RCC 7860 (cell line): ENCODE measurements at regions not wholly inside any gene's neighbourhood (a gene's known extent, or its start where the extent isn't known, plus 50 kb on each side); places are given as distances from the start of the nearest gene placed in this dataset.

ENCODE experiments used
- DNase-seq: peaks from one replicate; pipeline ENCODE4 v3.0.0-alpha.2; 2015; ENCODE audit warnings: low spot score
- FAIRE-seq: peaks from 2 replicates; lab custom pipeline; 2012; peaks lifted over from hg19 to GRCh38; lab: Jason Lieb, UNC

GRCh38 chr4:23674694-23675093, 215.2 kb downstream of the PPARGC1A start:
- DNase-seq (no peak), FAIRE-seq (no peak)

DNA sequence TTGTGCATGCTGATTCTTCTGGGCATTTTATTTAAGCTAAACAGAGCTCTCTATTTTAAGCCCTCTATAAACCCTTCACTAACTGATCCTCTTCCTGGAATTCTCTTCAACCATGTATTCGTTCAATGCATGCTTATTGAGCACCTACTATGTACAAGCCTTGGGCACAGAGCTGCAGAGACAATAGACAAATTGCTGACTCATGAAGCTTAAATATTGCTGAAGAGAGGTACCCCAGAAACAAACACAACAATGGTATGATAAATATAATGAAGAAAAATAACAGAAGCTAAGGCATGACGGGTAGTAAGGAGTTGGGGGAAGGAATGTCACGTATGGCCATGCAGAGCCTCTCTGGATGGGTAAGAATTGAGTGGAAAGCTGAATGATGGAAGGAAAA, 222.2 kb downstream of the PPARGC1A start:
- FAIRE-seq (no peak), DNase-seq (no peak)

DNA sequence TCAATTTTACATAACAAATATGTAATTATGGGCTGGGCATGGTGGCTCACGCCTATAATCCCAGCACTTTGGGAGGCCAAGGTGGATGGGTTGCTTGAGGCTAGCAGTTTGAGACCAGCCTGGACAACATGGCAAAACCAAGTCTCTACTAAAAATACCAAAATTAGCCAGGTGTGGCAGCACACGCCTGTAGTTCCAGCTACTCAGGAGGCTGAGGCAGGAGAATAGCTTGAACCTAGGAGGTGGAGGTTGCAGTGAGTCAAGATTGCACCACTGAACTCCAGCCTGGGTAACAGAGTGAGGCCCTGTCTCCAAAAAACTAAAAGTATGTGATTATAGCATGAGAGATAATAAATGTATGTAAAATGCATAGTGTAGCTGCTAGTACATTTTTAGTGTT, 229.0 kb downstream of the PPARGC1A start:
- DNase-seq (no peak), FAIRE-seq (no peak)

DNA sequence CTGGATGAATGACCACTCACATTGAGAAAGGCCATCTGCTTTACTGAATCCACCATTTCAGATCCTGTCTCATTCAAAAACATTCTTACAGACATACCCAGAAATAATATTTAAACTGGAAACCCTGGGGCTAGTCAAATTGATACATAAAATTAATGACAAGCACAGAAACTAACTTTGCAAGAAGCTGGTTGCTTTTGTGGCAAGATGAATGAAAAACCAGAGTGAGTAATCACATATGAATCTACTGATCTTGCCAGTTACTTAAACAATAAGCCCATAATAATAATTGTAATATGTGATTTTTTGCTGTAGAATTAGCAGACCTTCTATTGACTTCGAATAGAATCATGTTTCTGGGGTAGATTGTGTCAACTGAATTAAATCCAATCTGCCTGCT, 235.1 kb downstream of the PPARGC1A start:
- FAIRE-seq (peak; percentile 52), DNase-seq (no peak)

GRCh38 chr4:23648854-23649596, 240.8 kb downstream of the PPARGC1A start:
- no peak for FAIRE-seq
- no peak for DNase-seq

DNA sequence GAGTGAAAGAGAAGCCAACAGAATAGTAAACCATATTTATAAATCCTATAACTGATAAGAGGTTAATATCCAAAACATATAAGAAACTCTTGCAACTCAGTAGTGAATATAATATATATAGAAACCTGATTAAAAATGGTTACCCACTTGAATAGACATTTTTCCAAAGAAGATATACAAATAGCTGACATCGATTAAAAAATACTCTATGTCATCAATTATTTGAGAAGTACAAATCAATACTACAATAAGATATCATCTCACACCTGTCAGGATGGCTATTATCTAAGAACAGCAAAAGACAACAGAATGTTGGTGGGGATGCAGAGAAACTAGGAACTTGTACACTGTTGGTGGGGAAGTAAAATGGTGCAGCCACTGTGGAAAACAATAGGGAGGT, 254.4 kb downstream of the PPARGC1A start:
- no peak for FAIRE-seq
- DNase-seq = no peak

DNA sequence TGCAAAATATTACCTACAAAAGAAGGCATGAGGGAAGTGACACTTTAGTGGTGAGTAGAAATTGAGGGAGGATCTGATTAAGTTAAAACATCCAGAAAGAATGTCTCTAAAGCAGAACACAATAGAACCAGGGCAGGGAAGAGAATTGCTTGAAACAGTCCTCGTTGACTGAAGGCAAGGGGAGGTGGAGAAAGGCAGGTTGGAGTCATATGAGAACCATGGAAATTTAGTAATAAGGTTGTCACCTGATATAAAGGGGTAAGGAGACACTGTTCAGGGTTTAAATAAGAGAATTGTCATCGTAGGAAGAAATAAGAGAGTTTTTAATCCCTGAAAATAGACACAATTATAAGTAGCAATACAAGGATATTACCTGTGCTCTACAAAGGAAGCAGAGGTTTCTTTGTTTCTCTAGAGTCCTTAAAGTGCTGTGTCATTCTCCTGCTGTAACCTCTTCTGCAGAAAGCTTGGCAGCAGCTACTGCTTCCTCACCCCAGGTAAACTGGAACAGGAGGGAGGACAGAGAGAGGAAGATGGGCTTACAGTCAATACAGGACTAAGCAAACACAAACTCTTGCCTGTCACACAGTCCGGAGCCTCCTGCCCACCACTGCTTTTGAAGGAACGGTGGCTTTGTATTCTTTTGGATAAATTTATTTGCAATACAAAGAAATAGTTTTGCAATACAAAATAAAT, 258.4 kb downstream of the PPARGC1A start:
- no peak for DNase-seq
- no peak for FAIRE-seq

- DNase-seq (no peak), FAIRE-seq (no peak)
These were observed 259.7 kb downstream of the PPARGC1A start for GRCh38 chr4:23630110-23630509.

- no peak for FAIRE-seq
- no peak for DNase-seq
These were observed 260.4 kb downstream of the PPARGC1A start for GRCh38 chr4:23629421-23629820.

GRCh38 chr4:23614284-23614892, 275.5 kb downstream of the PPARGC1A start:
- DNase-seq = peak; percentile 41
- no peak for FAIRE-seq

DNA sequence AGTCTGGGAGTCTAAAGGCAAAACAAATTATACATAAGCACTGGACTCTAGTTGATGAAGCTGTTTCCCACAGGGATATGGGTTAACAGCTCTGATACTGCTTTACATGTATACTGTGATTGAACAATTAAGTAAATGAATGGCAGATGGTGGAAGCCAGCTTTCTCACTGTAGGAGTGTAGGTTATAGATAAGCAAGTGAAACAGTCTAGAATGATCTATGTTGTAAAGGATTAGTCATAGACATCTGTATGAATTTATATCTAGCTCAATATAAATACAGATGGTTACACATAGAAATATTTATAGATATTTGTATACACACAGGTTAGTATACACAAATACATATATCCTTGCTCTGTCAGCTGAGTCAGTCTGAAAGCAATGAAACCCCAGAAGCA, 276.1 kb downstream of the PPARGC1A start:
- DNase-seq = no peak
- no peak for FAIRE-seq

- no peak for FAIRE-seq
- DNase-seq = no peak
These were observed 287.1 kb downstream of the PPARGC1A start for GRCh38 chr4:23602720-23603119.

- DNase-seq (no peak), FAIRE-seq (no peak)
These were observed 295.7 kb downstream of the PPARGC1A start for GRCh38 chr4:23594125-23594524.

DNA sequence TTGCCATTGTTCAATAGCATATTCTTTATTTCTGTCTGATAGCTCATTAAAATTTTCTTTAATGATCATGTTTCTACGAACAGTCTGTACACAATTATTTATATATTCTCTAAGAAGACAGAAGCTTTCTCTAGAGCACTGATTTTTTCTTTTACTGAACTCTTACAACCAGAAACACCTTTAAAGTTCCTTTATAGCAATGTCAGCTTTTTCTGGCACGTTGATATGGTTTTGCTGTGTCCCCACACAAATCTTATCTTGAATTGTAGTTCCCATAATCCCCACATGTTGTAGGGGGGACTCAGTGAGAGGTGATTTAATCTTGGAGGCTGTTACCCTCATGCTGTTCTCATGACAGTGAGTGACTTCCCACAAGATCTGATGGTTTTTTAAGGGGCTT, 299.4 kb downstream of the PPARGC1A start:
- FAIRE-seq (no peak), DNase-seq (no peak)

- DNase-seq = no peak
- FAIRE-seq = no peak
These were observed 305.8 kb downstream of the PPARGC1A start for GRCh38 chr4:23584024-23584423.

- FAIRE-seq = no peak
- DNase-seq = no peak
These were observed 307.2 kb downstream of the PPARGC1A start for GRCh38 chr4:23582671-23583070.

- no peak for FAIRE-seq
- no peak for DNase-seq
These were observed 310.7 kb downstream of the PPARGC1A start for GRCh38 chr4:23579166-23579565.

DNA sequence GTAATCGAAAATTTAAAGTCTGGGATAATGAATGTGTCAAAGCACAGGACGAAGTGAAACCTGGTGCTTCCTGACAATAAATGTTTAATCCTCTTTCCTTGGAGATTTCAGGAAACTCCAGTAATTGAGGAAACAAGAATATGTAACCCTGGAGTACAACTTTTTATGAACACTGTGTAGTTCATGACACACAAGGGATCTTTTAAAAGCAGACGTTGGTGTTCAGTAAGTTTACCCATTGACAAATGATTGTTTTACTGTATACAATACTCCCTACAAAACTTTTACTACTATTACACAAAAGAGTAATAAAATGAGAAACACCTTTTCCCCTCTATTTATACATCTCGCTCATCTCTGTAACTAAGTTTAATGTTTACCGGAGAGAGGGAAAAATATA, 312.4 kb downstream of the PPARGC1A start:
- no peak for FAIRE-seq
- DNase-seq = no peak

DNA sequence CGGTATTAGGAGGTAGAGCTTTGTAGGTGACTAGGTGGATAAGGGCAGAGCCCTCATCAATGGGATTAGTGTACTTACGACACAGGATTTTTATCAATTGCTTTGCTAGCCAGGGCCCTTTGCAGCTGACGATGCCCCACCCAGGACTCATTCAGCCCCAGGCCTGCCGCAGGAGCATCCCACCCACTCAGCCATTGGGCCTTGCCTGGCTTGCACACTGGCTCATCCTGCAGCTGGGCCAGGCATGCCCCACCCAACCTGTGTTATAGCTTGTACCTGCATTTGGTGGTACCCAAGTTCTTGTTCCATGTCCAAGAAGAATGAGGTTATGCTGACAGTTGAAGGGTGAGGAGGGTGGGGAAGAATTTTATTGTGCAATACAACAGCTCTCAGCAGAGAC, 317.5 kb downstream of the PPARGC1A start:
- FAIRE-seq (no peak), DNase-seq (no peak)

DNA sequence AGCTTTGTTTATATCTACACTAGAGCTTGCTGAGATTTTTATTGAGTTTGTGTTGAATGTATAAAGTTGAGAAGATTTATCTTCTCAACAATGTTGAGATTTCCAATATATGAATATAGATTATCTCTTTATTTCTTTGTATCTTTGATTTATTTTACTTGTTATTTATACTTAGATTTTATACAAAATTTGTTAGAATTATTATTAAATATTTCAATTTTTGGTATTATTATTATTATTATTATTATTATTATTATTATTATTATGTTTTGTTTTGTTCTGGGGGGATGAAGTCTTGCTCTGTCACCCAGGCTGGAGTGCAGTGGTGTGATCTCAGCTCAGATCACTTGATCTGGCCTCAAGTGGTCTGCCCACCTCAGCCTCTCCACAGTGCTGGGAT, 322.5 kb downstream of the PPARGC1A start:
- peak; percentile 35 for FAIRE-seq
- DNase-seq = no peak

GRCh38 chr4:23560748-23561147, 329.1 kb downstream of the PPARGC1A start:
- DNase-seq = no peak
- no peak for FAIRE-seq

- DNase-seq (no peak), FAIRE-seq (no peak)
These were observed 331.7 kb downstream of the PPARGC1A start for GRCh38 chr4:23558101-23558500.
